ENCODE measurements at regions not wholly inside any gene's neighbourhood (a gene's known extent, or its start where the extent isn't known, plus 50 kb on each side); places are given as distances from the start of the nearest gene placed in this dataset.
"Not testable (repeated sequence)": the region's sequence is repeated elsewhere in the genome, so short reads cannot be mapped to it uniquely, and the experiment has no call there.

GRCh38 chr9:104351726-104352125, 152.3 kb upstream of the OR13F1 start:
- TF ChIP-seq CTCF (conservative IDR thresholded peaks at IDR 0.05; ENCODE audit: low read depth, low read length): no peak
- H3K4me3 ChIP-seq (ENCODE audit: low read depth, low read length): no peak overlapping the region
- no peak for DNase-seq (ENCODE audit: low read depth)

GRCh38 chr9:104361207-104361606, 142.9 kb upstream of the OR13F1 start:
- no peak overlapping the region for H3K4me3 ChIP-seq (ENCODE audit: low read depth, low read length)
- no peak for TF ChIP-seq CTCF (conservative IDR thresholded peaks at IDR 0.05; ENCODE audit: low read depth, low read length)
- no peak for DNase-seq (ENCODE audit: low read depth)

GRCh38 chr9:104362912-104363472, 141.1 kb upstream of the OR13F1 start:
- DNase-seq (ENCODE audit: low read depth): no peak
- TF ChIP-seq CTCF (conservative IDR thresholded peaks at IDR 0.05; ENCODE audit: low read depth, low read length): no peak
- no peak overlapping the region for H3K4me3 ChIP-seq (ENCODE audit: low read depth, low read length)

GRCh38 chr9:104367507-104367906, 136.6 kb upstream of the OR13F1 start:
- no peak for TF ChIP-seq CTCF (conservative IDR thresholded peaks at IDR 0.05; ENCODE audit: low read depth, low read length)

GRCh38 chr9:104368318-104368717, 135.7 kb upstream of the OR13F1 start:
- DNase-seq (ENCODE audit: low read depth); H3K4me3 ChIP-seq (ENCODE audit: low read depth, low read length): not testable (repeated sequence)

More at GRCh38 chr9:104367507-104367906, 136.6 kb upstream of the OR13F1 start:
- DNase-seq (ENCODE audit: low read depth): no peak
- no peak overlapping the region for H3K4me3 ChIP-seq (ENCODE audit: low read depth, low read length)

- no peak for DNase-seq (ENCODE audit: low read depth)
- no peak overlapping the region for H3K4me3 ChIP-seq (ENCODE audit: low read depth, low read length)
- no peak for TF ChIP-seq CTCF (conservative IDR thresholded peaks at IDR 0.05; ENCODE audit: low read depth, low read length)
Observed at GRCh38 chr9:104374711-104375110, 129.4 kb upstream of the OR13F1 start.

- H3K4me3 ChIP-seq (ENCODE audit: low read depth, low read length): no peak overlapping the region
- TF ChIP-seq CTCF (conservative IDR thresholded peaks at IDR 0.05; ENCODE audit: low read depth, low read length): no peak
- DNase-seq (ENCODE audit: low read depth): no peak
Observed at GRCh38 chr9:104386013-104386412, 118.0 kb upstream of the OR13F1 start.
